Stimulated activated CD4-positive, alpha-beta T cell treated with anti-CD3 and anti-CD28 coated beads, TNF-alpha, amount 100 ng/mL, for 4 hours (primary cell): ENCODE measurements at regions not wholly inside any gene's neighbourhood (a gene's known extent, or its start where the extent isn't known, plus 50 kb on each side); places are given as distances from the start of the nearest gene placed in this dataset.

ENCODE experiments used
- DNase-seq, 3 experiments: peaks; one replicate each; pipeline ENCODE4 v3.0.0-alpha.2; 2020; ENCODE audit warnings: low read depth in 3 of 3

- DNase-seq: no peak
Observed at GRCh38 chr16:6133009-6133557, 1035.5 kb upstream of the EEF2KMT start.

GRCh38 chr16:6132121-6132520 lies 1034.5 kb upstream of the EEF2KMT start:
- DNase-seq: no peak

GRCh38 chr16:6131526-6132050 lies 1034.0 kb upstream of the EEF2KMT start:
- no peak for DNase-seq

GRCh38 chr16:6125483-6126259 lies 1028.1 kb upstream of the EEF2KMT start:
- DNase-seq: no peak

- DNase-seq: no peak
Observed at GRCh38 chr16:6124136-6124535, 1026.5 kb upstream of the EEF2KMT start.

GRCh38 chr16:6122401-6122800 lies 1024.8 kb upstream of the EEF2KMT start:
- DNase-seq: no peak

GRCh38 chr16:6114691-6115090 lies 1017.1 kb upstream of the EEF2KMT start:
- no peak for DNase-seq

GRCh38 chr16:6113749-6114148 lies 1016.2 kb upstream of the EEF2KMT start:
- no peak for DNase-seq

DNA sequence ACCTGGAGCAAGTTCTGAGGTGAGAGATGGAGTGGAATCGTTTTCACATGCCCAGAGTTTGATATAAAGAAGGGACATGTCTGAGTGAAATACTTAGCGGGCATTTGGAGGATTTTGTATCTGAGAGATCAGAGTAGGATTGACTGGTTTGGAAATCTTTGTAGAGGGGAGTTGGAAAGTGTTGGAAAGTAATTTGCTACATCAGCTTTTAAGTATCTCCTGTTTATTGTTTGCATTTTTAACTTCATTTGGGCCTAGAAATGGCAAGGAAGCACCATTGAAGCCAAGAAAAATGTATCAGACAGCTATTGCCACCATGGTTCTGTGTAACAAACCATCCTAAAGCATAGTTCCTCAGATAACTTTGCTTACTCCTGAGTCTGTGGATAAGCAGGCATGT lies 1015.1 kb upstream of the EEF2KMT start:
- no peak for DNase-seq

GRCh38 chr16:6111390-6111789 lies 1013.8 kb upstream of the EEF2KMT start:
- no peak for DNase-seq

DNA sequence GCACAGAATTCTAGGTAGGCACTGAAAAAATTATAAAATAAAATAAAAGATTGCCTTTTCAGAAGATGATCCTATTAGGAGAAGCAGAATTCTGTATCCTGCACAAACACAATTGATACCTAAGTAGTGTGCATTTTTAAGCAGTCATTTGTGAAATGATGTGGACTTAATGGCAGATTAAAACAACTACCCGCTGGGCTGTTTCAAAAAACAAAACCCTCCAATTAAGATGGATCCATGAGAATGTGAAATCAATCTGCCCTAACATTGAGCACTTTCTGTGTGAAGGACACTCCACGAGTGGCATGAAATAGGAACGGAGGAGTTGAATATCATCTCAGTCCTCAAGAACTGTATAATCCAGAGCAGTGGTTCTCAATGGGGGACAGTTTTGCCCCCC lies 1012.8 kb upstream of the EEF2KMT start:
- no peak for DNase-seq

DNA sequence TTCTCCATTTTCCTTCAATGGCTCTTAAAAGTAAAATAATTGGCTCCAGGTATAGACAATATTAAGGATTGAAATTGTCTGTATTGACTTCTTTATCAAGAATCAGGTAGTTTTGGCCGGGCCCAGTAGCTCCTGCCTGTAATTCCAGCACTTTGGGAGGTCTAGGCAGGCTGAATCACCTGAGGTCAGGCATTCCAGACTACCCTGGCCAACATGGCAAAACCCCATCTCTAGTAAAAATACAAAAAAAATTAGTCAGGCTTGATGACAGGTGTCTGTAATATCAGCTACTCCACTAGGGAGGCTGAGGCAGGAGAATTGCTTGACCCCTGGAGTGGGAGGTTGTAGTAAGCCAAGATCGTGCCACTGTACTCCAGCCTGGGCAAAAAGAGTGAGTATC lies 1008.5 kb upstream of the EEF2KMT start:
- no peak for DNase-seq

DNA sequence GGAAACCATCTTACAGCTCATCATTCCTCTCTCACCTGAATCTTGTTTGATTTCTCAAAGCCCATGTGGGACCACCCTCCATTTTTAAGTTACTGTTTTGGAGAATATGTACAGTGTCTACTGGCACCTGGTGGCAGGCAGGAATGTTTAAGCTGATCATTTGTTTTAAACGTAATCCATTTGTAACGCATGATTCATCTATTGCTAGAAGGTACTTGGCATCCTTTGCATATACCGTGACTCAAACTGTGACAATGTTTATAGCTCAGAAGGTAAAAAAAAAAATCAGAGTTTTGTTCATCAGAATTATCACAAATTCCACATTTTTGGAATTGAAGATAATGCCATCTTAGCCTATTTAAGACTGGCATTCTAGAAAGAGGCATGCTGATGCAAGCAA lies 1007.5 kb upstream of the EEF2KMT start:
- no peak for DNase-seq

- no peak for DNase-seq
Observed at GRCh38 chr16:6104428-6104827, 1006.8 kb upstream of the EEF2KMT start.

GRCh38 chr16:6103561-6103960 lies 1006.0 kb upstream of the EEF2KMT start:
- no peak for DNase-seq

DNA sequence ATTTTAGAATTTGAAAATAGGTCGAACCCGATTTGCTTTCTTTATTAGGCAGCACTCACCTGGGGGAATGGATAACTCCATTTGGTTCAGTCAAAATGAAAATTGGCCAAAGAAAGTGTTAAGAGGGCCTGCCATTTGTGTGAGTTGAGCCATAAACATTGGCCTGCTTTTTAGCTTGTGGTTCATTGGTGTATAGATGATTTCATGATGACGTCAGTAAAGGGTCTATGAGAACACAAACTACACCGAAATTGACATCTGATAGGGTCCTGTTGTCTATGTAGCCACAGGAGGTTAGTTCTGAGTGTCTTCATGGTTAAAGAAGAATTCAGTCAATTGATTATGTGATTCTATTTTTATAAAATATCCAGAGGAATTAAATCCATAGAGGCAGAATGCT lies 1001.5 kb upstream of the EEF2KMT start:
- no peak for DNase-seq

DNA sequence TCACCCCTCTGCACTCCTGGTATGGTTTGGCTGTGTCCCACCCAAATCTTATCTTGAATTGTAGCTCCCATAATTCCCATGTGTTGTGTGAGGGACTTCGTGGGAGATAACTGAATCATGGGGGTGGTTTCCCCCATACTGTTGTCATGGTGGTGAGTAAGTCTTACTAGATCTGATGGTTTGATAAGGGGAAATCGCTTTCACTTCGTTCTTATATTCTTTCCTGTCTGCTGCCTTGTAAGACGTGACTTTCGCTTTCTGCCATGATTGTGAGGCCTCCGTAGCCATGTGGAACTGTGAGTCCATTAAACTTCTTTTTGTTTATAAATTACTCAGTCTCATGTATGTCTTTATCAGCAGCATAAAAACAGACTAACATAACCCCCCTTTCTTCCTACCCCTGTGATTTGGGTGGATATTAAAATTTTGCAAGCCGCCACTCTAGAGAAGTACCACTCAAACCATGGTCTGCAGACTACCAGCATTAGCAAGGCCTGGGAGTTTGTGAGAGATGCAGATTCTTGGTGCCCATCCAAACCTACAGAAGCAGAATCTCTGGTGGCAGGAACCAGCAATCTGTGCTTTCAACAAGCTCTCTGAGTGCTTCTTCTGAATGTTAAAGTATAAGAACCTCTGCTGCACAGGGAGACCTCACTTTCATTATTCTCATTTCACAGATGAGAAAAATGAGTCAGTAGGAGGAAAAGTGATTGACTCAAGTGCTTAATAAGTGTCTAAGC lies 999.5 kb upstream of the EEF2KMT start:
- DNase-seq: no peak

DNA sequence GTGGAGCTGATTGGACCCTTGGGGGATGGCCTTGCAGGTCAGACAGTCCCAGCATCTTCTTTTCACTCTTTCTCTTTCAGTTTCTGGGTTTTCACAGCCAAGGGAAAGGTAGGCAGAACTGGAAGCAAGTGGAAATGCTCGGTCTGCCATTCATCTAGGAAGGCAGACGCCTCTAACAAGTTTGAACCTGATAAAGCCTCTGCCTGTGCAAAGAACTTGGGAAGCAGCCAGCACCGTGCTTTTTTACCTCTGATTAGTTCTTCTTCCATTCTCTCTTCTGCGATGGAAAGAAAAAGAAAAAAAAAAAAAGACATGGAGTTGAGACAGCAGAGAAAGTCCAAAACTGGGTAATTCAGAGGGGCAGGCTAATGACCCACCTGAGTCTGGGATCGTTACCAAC lies 997.8 kb upstream of the EEF2KMT start:
- no peak for DNase-seq

DNA sequence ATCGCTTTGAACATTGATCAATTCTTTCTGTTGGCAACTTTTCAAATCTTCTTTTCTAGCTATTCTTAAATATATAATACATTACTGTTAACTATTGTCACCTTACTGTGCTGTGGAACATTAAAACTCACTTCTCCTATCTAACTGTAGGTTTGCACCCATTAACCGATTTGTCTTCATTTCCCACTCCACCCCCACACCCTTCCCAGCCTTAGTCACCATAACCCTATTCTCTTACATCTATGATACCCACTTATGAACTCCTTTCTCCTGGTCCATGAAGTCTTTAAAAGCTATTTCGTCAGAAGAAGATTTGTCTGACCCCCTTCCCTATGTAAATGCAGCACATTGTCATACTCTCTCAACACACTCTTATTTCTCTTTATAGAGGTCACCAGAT lies 993.4 kb upstream of the EEF2KMT start:
- DNase-seq: no peak

DNA sequence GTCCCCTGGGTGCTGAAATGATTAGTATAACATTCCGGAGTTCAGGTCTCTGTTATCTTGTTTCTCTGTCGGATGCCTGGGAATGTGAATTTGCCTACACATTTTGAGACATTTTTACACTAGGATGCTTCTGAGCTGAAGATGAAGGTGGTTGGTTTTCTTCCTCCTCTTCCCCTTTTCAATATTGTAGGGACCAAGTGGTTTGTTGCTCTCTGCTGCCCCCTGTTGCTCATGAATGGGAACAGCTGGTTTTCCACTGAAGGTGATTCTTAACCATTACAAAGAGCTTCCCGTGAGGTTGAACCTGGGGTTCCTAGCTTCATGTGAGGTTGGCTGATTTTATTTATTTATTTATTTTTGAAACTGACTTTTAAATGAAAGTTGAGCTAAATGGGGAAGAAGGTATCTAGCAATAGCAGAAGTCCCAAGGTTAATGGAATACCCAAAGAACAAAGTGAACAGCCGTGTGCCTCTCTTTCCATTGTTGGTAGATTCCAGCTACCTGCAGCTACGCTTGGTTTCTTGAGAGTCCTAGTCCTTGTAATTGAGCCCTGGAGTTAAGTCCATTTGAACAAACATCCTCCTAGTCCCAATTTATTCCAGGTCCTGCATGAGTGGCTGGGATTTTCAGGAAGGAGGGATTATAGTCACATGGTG lies 983.9 kb upstream of the EEF2KMT start:
- DNase-seq: no peak

GRCh38 chr16:6076631-6077030 lies 979.0 kb upstream of the EEF2KMT start:
- no peak for DNase-seq

DNA sequence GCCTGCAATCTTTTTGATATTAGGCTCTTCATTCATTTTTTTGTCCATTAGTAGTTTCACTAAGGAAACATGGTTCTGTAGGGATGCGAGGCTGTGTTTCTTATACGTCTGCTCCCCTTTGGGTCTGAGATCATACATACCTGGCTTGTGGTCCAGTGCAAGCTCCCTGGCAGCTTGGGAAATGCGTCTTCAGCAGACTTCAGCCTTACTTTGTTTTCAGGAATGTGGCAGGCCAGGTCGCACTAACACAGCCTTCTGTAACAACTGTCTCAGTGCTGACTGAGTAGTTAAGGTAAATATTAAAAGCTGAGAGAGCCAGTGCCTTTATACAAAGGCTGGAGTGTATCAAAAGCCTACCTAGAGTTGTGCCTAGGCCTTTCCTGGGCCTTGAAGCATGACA lies 970.5 kb upstream of the EEF2KMT start:
- DNase-seq: no peak
